HFFc6 (cell line): ENCODE measurements at regions not wholly inside any gene's neighbourhood (a gene's known extent, or its start where the extent isn't known, plus 50 kb on each side); places are given as distances from the start of the nearest gene placed in this dataset.
"Not testable (repeated sequence)": the region's sequence is repeated elsewhere in the genome, so short reads cannot be mapped to it uniquely, and the experiment has no call there.

Experiments used
- DNase-seq: peaks from one replicate; pipeline ENCODE4 v3.0.0-alpha.2; 2018
- H3K27ac Mint-ChIP-seq: 2 replicates; pipeline ENCODE4 v1.8.0; 2020; ENCODE audit warnings: mild to moderate bottlenecking, mixed read lengths
- H3K27me3 Mint-ChIP-seq: 2 replicates; pipeline ENCODE4 v1.8.0; 2021; ENCODE audit warnings: mild to moderate bottlenecking, moderate library complexity, mixed read lengths; ENCODE audit not compliant: insufficient read depth
- H3K36me3 Mint-ChIP-seq: 2 replicates; pipeline ENCODE4 v1.8.0; 2021; ENCODE audit warnings: low read depth, mixed read lengths
- H3K4me1 Mint-ChIP-seq: 2 replicates; pipeline ENCODE4 v1.8.0; 2020; ENCODE audit warnings: low read depth, mixed read lengths
- H3K4me3 Mint-ChIP-seq: 2 replicates; pipeline ENCODE4 v1.8.0; 2020; ENCODE audit warnings: mild to moderate bottlenecking, moderate library complexity, mixed read lengths
- H3K9me3 Mint-ChIP-seq: 2 replicates; pipeline ENCODE4 v1.8.0; 2020; ENCODE audit warnings: mild to moderate bottlenecking, mixed read lengths
- TF ChIP-seq, protein P1 (sequence below): fragments of 200-600 bp; sonication (generic); IDR thresholded peaks from 2 replicates; pipeline ENCODE4 v1.5.0; 2021; ENCODE audit warnings: antibody characterized with exemption, mild to moderate bottlenecking

DNA sequence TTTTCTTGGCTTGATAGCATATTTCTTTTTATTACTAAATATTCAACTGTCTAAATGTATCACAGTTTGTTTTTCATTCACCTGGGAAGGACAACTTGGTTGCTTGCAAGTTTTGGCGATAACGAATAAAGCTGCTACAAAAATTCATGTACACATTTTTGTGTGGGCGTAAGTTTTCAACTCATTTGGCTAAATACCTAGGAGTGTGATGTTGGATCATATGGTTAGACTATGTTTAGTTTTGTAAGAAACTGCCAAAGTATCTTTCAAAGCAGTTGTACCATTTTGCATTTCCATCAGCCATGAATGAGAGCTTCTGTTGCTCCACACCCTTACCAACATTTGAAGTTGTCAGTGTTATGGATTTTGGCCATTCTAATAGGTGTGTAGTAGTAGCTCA, 428.0 kb downstream of the ACTL7B start:
- TF ChIP-seq, protein P1, sequence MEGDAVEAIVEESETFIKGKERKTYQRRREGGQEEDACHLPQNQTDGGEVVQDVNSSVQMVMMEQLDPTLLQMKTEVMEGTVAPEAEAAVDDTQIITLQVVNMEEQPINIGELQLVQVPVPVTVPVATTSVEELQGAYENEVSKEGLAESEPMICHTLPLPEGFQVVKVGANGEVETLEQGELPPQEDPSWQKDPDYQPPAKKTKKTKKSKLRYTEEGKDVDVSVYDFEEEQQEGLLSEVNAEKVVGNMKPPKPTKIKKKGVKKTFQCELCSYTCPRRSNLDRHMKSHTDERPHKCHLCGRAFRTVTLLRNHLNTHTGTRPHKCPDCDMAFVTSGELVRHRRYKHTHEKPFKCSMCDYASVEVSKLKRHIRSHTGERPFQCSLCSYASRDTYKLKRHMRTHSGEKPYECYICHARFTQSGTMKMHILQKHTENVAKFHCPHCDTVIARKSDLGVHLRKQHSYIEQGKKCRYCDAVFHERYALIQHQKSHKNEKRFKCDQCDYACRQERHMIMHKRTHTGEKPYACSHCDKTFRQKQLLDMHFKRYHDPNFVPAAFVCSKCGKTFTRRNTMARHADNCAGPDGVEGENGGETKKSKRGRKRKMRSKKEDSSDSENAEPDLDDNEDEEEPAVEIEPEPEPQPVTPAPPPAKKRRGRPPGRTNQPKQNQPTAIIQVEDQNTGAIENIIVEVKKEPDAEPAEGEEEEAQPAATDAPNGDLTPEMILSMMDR: no peak
- Mint-ChIP-seq H3K9me3 (peaks cover 8% of the 10 kb centered on the region), H3K27ac (no peak overlapping the region), H3K4me1 (no peaks in the 10 kb centered on the region), H3K36me3 (peaks cover 9% of the 10 kb centered on the region), H3K27me3 (no peaks in the 10 kb centered on the region), H3K4me3 (no peak overlapping the region)
- no peak for DNase-seq

DNA sequence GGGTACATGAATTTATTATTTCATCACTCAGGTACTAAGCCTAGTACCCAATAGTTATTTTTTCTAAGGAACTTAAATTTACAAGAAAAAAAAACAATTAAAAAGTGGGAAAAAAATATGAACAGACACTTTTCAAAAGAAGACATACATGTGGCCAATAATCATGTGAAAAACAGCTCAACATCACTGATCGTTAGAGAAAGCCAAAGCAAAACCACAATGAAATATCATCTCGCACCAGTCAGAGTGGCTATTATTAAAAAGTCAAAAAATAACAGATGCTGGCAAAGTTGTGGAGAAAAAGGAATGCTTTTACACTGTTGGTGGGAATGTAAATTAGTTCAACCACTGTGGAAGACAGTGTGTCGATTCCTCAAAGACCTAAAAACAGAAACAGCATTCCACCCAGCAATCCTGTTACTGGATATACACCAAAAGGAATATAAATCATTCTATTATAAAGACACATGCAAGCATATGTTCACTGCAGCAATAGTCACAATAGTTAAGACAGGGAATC, 429.3 kb downstream of the ACTL7B start:
- H3K27me3 Mint-ChIP-seq, H3K36me3 Mint-ChIP-seq, H3K9me3 Mint-ChIP-seq, H3K4me1 Mint-ChIP-seq, DNase-seq, H3K4me3 Mint-ChIP-seq, H3K27ac Mint-ChIP-seq: not testable (repeated sequence)

DNA sequence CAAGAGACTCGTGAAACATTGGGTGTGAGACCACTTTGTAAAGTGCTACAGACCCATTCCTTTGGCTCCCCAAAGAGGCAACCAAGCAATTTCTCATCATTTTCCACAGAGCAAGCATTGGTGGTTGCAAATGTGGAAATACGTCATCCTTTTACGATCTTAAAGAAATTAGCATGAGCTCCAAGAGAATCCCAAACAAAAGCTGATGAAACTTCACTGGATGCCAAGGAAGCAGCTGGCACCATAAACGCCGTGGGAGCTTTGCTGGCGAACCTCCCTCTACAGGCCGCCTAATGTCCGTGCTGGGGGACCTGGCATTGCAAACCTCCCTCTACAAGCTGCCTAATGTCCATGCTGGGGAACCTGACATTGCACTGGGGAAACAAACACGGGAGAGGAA, 432.4 kb downstream of the ACTL7B start:
- H3K27me3 Mint-ChIP-seq: peaks cover 3% of the 10 kb centered on the region
- TF ChIP-seq, protein P1: no peak
- no peak overlapping the region for H3K27ac Mint-ChIP-seq
- DNase-seq: no peak
- no peaks in the 10 kb centered on the region for H3K9me3 Mint-ChIP-seq
- no peaks in the 10 kb centered on the region for H3K36me3 Mint-ChIP-seq
- H3K4me3 Mint-ChIP-seq: no peak overlapping the region
- no peaks in the 10 kb centered on the region for H3K4me1 Mint-ChIP-seq

DNA sequence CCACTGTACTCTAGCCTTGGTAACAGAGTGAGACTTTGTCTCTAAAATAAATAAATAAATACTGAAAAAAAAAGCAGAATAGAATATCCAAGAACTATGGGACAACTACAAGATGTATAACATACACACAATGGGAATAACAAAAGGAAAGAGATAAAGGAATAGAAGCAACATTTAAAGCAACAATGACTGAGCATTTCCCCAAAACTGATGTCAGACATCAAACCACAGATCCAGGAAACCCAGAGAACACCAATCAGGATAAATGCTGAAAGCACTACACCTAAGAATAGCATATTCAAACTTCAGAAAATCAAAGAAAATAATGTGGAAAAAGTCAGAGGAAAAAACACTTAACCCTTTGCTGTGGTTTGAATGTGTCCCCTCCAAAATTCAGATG, 436.4 kb downstream of the ACTL7B start:
- Mint-ChIP-seq H3K36me3 (no peaks in the 10 kb centered on the region), H3K27ac (no peak overlapping the region), H3K9me3 (no peaks in the 10 kb centered on the region), H3K4me3 (no peak overlapping the region), H3K27me3 (peaks cover 3% of the 10 kb centered on the region), H3K4me1 (peaks cover 12% of the 10 kb centered on the region; the same call in 1 of the 2 replicates)
- TF ChIP-seq, protein P1: no peak
- no peak for DNase-seq

DNA sequence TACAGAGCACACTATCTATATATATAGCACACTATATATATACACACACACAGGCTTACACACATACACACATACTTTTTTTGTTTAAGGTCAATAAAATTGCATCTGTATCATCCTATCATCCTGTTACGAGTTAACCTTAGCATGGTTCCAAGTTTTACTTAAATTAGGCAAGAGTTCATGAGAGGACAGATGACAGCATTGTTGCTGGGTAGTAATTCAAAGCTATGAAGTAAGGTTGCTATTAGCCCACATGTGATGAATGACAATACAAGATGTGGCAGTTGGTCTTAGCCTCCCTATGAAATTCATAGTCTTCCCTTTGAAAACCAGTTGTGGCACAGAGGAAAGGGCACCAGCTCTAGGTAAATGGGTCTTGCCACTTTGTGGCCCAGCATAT, 438.1 kb downstream of the ACTL7B start:
- peaks cover 12% of the 10 kb centered on the region; the same call in 1 of the 2 replicates for H3K4me1 Mint-ChIP-seq
- peaks cover 5% of the 10 kb centered on the region for H3K27me3 Mint-ChIP-seq
- no peak overlapping the region for H3K27ac Mint-ChIP-seq
- TF ChIP-seq, protein P1: no peak
- H3K36me3 Mint-ChIP-seq: no peaks in the 10 kb centered on the region
- no peaks in the 10 kb centered on the region; the same call in 1 of the 2 replicates for H3K9me3 Mint-ChIP-seq
- no peak overlapping the region for H3K4me3 Mint-ChIP-seq
- DNase-seq: no peak

DNA sequence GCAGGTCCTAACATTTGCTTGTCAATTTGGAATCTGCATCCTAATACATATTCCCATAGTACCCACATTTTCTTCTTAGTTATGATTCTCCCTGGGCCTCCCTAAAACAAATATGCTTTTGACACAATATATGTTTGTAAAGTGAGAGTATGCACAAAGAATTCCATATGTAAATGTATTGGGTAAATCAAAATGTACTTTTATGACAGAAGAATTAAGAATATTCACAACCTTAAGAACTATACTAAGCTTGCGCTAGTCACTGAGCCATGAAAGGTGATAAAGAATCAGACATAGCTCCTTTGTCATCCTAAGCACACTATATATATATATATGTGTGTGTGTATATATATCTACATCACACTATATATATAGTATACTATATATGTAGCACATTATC, 438.5 kb downstream of the ACTL7B start:
- TF ChIP-seq, protein P1: no peak
- Mint-ChIP-seq H3K27ac (no peak overlapping the region), H3K4me3 (no peak overlapping the region), H3K9me3 (no peaks in the 10 kb centered on the region; the same call in 1 of the 2 replicates), H3K27me3 (peaks cover 8% of the 10 kb centered on the region), H3K36me3 (no peaks in the 10 kb centered on the region), H3K4me1 (peaks cover 12% of the 10 kb centered on the region; the same call in 1 of the 2 replicates)
- no peak for DNase-seq
